Pancreas (tissue), 10 donors: ENCODE measurements at regions not wholly inside any gene's neighbourhood (a gene's known extent, or its start where the extent isn't known, plus 50 kb on each side); places are given as distances from the start of the nearest gene placed in this dataset.

Source experiments
- ATAC-seq, 4 donors: fragments of 200-7000 bp; cut with Tn5 transposase; one replicate each; pipeline versions ENCODE4 v1.8.0 to v1.9.1; 2020; ENCODE audit warnings: mild to moderate bottlenecking in 4 of 4, moderate library complexity in 4 of 4
- DNase-seq, 6 donors: peaks; one replicate each; pipeline ENCODE4 v3.0.0-alpha.2; 2020
- FAIRE-seq: peaks from 2 replicates; lab custom pipeline; 2012; peaks lifted over from hg19 to GRCh38; lab: Jason Lieb, UNC
- H3K27ac ChIP-seq, 4 donors: fragments of 200-600 bp; sonication (generic); 1 replicate in 3 of 4; 2 replicates in 1 of 4; pipeline versions ENCODE4 v1.5.0 to v1.8.0; 2020
- H3K27me3 ChIP-seq, 4 donors: fragments of 200-600 bp; one replicate each; pipeline ENCODE4 v1.8.0; 2021
- H3K36me3 ChIP-seq, 3 donors: fragments of 200-600 bp; sonication (generic) in 1 of 3; one replicate each; pipeline versions ENCODE4 v1.5.0 to v1.8.0; 2020 to 2021
- H3K4me1 ChIP-seq, 3 donors: fragments of 200-600 bp; one replicate each; pipeline ENCODE4 v1.8.0; 2021
- H3K4me3 ChIP-seq, 4 donors: fragments of 200-600 bp; sonication (generic) in 2 of 4; one replicate each; pipeline versions ENCODE4 v1.5.0 to v1.8.0; 2020 to 2021
- H3K9me3 ChIP-seq, 4 donors: fragments of 200-600 bp; one replicate each; pipeline ENCODE4 v1.8.0; 2021
- WGBS, 2 donors: extraction: QIAGEN DNeasy Blood & Tissue Kit; methylation state at CpG; one replicate each; pipeline ENCODE4 v1.1.7; 2013; 5-methylcytosine and 5-hydroxymethylcytosine counted together
- intact Hi-C, 3 donors: fragments of 100-400 bp; cut with DNase I; formaldehyde crosslinking; loops; one replicate each; pipeline versions ENCODE4 v1.11.1 to v1.14.2; 2022
- TF ChIP-seq, protein P1 (sequence below), 4 donors: fragments of 200-600 bp; sonication (generic) in 3 of 4; IDR thresholded peaks; one replicate each; pipeline versions ENCODE4 v1.5.0 to v1.8.0; 2021; ENCODE audit warnings: antibody characterized with exemption in 4 of 4
- donor health status: healthy with polysubstance abuse.
- donor health status: DM: no; HTN: no; CAD: no; lungs with moderate emphysema.
- donor health status: DM: no; HTN: no; CAD: no.
- donor health status: control.
- donor health status: control.
- donor health status: Bipolar disorder and iron deficiency.
- donor health status: DM: yes; HTN: yes; CAD: no.
- donor health status: DM: no; HTN: no; CAD: no.
- donor health status: DM: no; HTN: no; CAD: no.
- donor health status: DM: yes; HTN: yes; CAD: no.

DNA sequence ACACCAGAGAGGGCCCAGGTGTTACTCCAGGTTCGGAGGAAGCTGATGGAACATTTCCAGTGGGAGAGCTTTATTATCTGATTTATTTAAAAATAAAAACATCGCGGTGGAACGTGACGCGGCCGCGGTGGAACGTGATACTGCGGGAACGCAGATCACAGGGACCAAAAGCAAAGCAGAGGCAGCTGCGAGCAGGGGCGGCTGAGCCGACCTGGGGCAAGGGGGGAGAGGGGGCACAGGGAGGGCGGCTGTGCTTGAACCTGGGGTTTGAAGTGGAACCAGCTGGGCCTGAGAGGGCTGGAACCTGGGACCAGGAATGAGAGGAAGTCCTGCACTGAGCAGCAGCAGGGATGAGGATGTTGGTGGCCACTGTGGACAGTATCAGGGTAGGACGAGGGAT, 583.5 kb upstream of the SALL3 start:
- Histone ChIP-seq H3K9me3 (no peaks in the 10 kb centered on the region), H3K27ac (no peak overlapping the region), H3K36me3 (no peaks in the 10 kb centered on the region), H3K4me1 (no peaks in the 10 kb centered on the region), H3K4me3 (no peak overlapping the region), H3K27me3 (peaks cover 0 to 2% (median 0%) of the 10 kb centered on the region in 4 donors)
- TF ChIP-seq, protein P1, sequence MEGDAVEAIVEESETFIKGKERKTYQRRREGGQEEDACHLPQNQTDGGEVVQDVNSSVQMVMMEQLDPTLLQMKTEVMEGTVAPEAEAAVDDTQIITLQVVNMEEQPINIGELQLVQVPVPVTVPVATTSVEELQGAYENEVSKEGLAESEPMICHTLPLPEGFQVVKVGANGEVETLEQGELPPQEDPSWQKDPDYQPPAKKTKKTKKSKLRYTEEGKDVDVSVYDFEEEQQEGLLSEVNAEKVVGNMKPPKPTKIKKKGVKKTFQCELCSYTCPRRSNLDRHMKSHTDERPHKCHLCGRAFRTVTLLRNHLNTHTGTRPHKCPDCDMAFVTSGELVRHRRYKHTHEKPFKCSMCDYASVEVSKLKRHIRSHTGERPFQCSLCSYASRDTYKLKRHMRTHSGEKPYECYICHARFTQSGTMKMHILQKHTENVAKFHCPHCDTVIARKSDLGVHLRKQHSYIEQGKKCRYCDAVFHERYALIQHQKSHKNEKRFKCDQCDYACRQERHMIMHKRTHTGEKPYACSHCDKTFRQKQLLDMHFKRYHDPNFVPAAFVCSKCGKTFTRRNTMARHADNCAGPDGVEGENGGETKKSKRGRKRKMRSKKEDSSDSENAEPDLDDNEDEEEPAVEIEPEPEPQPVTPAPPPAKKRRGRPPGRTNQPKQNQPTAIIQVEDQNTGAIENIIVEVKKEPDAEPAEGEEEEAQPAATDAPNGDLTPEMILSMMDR (IDR thresholded peaks at IDR 0.05) = no peak
- intact Hi-C loops = no loop called here
- no peak for ATAC-seq
- no peak for DNase-seq
- 81 to 87% methylated on average over 16 of the region's 16 CpGs for WGBS, 2 donors
- FAIRE-seq = no peak

DNA sequence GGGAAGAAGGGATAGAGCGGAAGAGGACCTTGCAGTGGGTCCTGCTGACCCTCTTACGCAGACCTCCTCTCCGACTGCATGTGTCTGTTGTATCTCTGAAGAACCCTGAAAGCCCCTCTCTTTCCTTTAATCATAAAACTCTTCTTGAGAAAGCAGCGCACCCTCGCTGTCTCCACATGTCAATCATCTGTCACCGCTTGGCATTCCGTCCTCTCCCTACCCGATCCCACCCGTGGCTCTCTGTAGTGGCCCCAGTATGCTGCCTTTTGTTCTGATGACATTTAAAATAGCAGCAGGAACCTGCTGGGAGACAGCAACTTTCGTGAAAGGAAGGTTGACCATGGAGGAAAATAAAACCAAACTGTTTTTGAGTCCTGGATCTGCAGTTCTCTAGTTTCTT, 582.9 kb upstream of the SALL3 start:
- Histone ChIP-seq H3K4me1 (no peaks in the 10 kb centered on the region), H3K36me3 (no peaks in the 10 kb centered on the region), H3K4me3 (no peak overlapping the region), H3K27ac (no peak overlapping the region), H3K27me3 (peaks cover 0 to 2% (median 0%) of the 10 kb centered on the region in 4 donors), H3K9me3 (no peaks in the 10 kb centered on the region)
- no peak for ATAC-seq
- DNase-seq = no peak
- 73 to 86% methylated on average over 10 of the region's 10 CpGs for WGBS, 2 donors
- no peak for FAIRE-seq
- intact Hi-C loops = no loop called here
- TF ChIP-seq, protein P1 (IDR thresholded peaks at IDR 0.05) = no peak

DNA sequence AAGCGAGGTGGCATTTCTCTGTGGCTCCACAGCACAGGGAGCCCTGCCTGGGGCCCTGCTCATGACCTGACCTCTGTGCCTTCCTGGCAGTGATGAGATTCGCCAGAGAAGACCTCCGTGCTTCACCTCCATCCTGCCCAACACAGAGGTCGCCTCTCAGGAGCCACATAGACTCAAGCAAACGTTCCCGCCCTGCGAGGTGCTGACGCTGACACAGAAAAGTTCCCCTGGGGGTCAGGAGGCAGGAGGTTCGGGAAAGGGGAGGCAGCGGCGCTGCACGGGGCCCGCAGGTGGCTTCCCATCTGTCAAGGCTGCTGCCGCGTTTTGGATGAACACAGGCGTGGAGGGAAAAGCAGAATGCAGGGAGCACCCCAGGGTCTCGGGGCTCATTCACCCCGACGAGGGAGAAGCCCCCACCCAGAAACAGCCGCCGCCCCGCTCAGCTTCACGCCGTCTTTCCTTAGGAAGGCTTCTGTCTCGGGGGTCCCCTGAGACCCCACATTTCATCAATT, 579.6 kb upstream of the SALL3 start:
- no peak overlapping the region for H3K27ac ChIP-seq
- TF ChIP-seq, protein P1 (IDR thresholded peaks at IDR 0.05) = no peak
- H3K36me3 ChIP-seq = no peaks in the 10 kb centered on the region
- intact Hi-C loops = no loop called here
- 68 to 76% methylated on average over 25 of the region's 25 CpGs for WGBS, 2 donors
- H3K9me3 ChIP-seq = no peaks in the 10 kb centered on the region
- H3K4me1 ChIP-seq = no peaks in the 10 kb centered on the region
- FAIRE-seq = no peak
- ATAC-seq = no peak
- peaks cover 0 to 2% (median 0%) of the 10 kb centered on the region in 4 donors for H3K27me3 ChIP-seq
- DNase-seq = no peak
- no peak overlapping the region for H3K4me3 ChIP-seq

DNA sequence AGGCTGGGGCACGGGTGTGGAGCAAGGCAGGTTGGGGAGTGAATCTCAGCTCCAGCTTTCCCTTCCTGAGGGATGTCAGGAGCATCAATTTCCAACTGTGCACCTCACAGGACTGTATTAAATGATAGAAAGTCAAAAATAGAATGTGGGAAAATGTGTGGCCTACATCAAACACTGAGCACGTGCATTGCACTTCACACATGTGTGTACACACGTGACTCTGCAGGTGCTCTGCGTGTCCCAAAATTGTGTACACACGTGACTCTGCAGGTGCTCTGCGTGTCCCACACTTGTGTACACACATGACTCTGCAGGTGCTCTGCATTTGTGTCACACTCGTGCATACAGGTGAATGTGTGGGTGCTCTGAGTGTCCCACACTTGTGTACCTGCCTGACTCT, 577.2 kb upstream of the SALL3 start:
- 58 to 59% methylated on average over 7 of the region's 7 CpGs for WGBS, 2 donors
- no peak for ATAC-seq

DNA sequence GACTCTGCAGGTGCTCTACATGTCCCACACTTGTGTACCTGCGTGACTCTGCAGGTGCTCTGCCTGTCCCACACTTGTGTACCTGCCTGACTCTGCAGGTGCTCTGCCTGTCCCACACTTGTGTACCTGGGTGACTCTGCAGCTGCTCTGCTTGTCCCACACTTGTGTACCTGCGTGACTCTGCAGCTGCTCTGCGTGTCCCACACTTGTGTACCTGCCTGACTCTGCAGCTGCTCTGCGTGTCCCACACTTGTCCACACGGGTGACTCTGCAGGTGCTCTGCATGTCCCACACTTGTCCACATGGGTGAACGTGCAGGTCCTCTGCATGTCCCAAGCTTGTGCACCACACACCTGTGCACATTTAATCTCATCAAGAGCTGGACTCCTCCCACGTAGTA, 576.7 kb upstream of the SALL3 start:
- 50 to 61% methylated on average over 7 of the region's 7 CpGs for WGBS, 2 donors
- Histone ChIP-seq H3K4me1 (no peaks in the 10 kb centered on the region), H3K27me3 (no peaks in the 10 kb centered on the region), H3K9me3 (no peaks in the 10 kb centered on the region), H3K36me3 (no peaks in the 10 kb centered on the region), H3K4me3 (no peak overlapping the region), H3K27ac (no peak overlapping the region)
- DNase-seq (no peak), ATAC-seq (no peak), FAIRE-seq (no peak)
- intact Hi-C loops = no loop called here
- TF ChIP-seq, protein P1 (IDR thresholded peaks at IDR 0.05) = no peak

More for the DNA sequence above, 577.2 kb upstream of the SALL3 start:
- H3K27ac ChIP-seq = no peak overlapping the region
- intact Hi-C loops = no loop called here
- H3K36me3 ChIP-seq = no peaks in the 10 kb centered on the region
- DNase-seq = no peak
- no peaks in the 10 kb centered on the region for H3K27me3 ChIP-seq
- TF ChIP-seq, protein P1 (IDR thresholded peaks at IDR 0.05) = no peak
- no peaks in the 10 kb centered on the region for H3K9me3 ChIP-seq
- no peak overlapping the region for H3K4me3 ChIP-seq
- H3K4me1 ChIP-seq = no peaks in the 10 kb centered on the region
- FAIRE-seq = no peak
